GM19468 (cell line): ENCODE measurements at regions not wholly inside any gene's neighbourhood (a gene's known extent, or its start where the extent isn't known, plus 50 kb on each side); places are given as distances from the start of the nearest gene placed in this dataset.

Experiments
- ATAC-seq: cut with Tn5 transposase; IDR thresholded peaks from one replicate; pipeline ENCODE4 v1.9.1; 2021; ENCODE audit warnings: mild to moderate bottlenecking, moderate library complexity, moderate number of reproducible peaks; ENCODE audit not compliant: unreplicated experiment; ENCODE audit errors: extremely low read depth

- ATAC-seq: no peak
Observed at GRCh38 chr2:39532933-39533332, 95.8 kb upstream of the MAP4K3 start.

- ATAC-seq: no peak
Observed at GRCh38 chr2:39534095-39534711, 97.1 kb upstream of the MAP4K3 start.

GRCh38 chr2:39535636-39536185, 98.6 kb upstream of the MAP4K3 start:
- no peak for ATAC-seq

- ATAC-seq: no peak
Observed at GRCh38 chr2:39537150-39537549, 100.1 kb upstream of the MAP4K3 start.

- no peak for ATAC-seq
Observed at GRCh38 chr2:39538718-39539117, 101.6 kb upstream of the MAP4K3 start.

- no peak for ATAC-seq
Observed at GRCh38 chr2:39540414-39540813, 103.3 kb upstream of the MAP4K3 start.

- no peak for ATAC-seq
Observed at GRCh38 chr2:39541011-39541930, 104.2 kb upstream of the MAP4K3 start.

- ATAC-seq: no peak
Observed at GRCh38 chr2:39542523-39542922, 105.4 kb upstream of the MAP4K3 start.

GRCh38 chr2:39545957-39546356, 108.9 kb upstream of the MAP4K3 start:
- no peak for ATAC-seq

GRCh38 chr2:39546409-39546808, 109.3 kb upstream of the MAP4K3 start:
- no peak for ATAC-seq

- no peak for ATAC-seq
Observed at GRCh38 chr2:39546937-39547336, 109.9 kb upstream of the MAP4K3 start.

GRCh38 chr2:39547811-39548719, 111.0 kb upstream of the MAP4K3 start:
- no peak for ATAC-seq

- no peak for ATAC-seq
Observed at GRCh38 chr2:39549000-39549399, 111.9 kb upstream of the MAP4K3 start.

- no peak for ATAC-seq
Observed at GRCh38 chr2:39549718-39550464, 112.8 kb upstream of the MAP4K3 start.

- no peak for ATAC-seq
Observed at GRCh38 chr2:39550701-39551285, 113.7 kb upstream of the MAP4K3 start.

- ATAC-seq: no peak
Observed at GRCh38 chr2:39558906-39559305, 106.8 kb upstream of the TMEM178A start.

GRCh38 chr2:39563572-39563971, 102.1 kb upstream of the TMEM178A start:
- no peak for ATAC-seq

GRCh38 chr2:39567507-39567906, 98.2 kb upstream of the TMEM178A start:
- ATAC-seq: no peak

- no peak for ATAC-seq
Observed at GRCh38 chr2:39568116-39568515, 97.6 kb upstream of the TMEM178A start.
